ENCODE measurements at regions not wholly inside any gene's neighbourhood (a gene's known extent, or its start where the extent isn't known, plus 50 kb on each side); places are given as distances from the start of the nearest gene placed in this dataset.
A peak's percentile ranks its signal among the peaks of the same experiment; 100 is the strongest.

DNA sequence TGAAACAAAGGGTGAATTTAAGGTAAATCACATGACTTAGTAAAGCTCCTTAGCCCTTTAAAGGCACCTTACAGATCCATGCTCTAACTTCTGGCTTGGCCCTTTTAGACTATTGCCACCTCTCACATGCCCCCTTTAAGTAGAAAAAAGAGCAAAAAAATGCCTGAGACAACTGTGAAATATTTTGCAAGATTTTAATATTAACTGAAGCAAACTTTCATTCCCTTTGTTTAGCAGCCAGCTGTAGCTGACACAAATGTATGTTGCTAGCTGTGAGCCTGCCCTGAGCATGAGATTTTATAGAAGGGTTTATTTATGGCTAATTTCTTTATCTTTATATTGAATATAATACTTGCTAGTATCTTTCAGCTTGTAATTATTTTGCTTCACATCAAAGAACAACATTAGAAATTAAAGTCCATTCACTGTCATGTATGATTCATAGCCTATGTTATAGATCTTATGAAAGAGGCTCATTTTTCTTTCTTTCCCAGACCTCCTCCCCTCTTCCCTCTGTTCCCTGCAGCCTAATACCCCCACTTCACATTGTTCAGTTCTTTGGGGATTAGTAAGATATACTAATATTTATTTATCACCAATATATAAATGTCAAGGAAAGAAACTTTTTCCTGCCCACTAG lies 637.2 kb upstream of the ZEB2 start:
- Histone ChIP-seq H3K4me2 (ENCODE audit: extremely low read depth, insufficient read depth, low read length) (peak overlapping the region; percentile 41), H3K79me2 (ENCODE audit: control insufficient read depth, insufficient read depth, low read length) (no peaks in the 10 kb centered on the region), H3K27me3 (ENCODE audit: control insufficient read depth, insufficient read depth, low read length) (no peaks in the 10 kb centered on the region), H3K4me1 (ENCODE audit: control insufficient read depth, extremely low read depth, insufficient read depth, low read length) (peaks cover 14% of the 10 kb centered on the region), H2AFZ (ENCODE audit: low read length) (no peak overlapping the region), H3K9ac (ENCODE audit: insufficient read depth, low read length) (no peak overlapping the region), H3K9me3 (ENCODE audit: control insufficient read depth, insufficient read depth, low read depth, low read length) (no peaks in the 10 kb centered on the region), H3K36me3 (ENCODE audit: control insufficient read depth, insufficient read depth, low read length) (no peaks in the 10 kb centered on the region), H4K20me1 (ENCODE audit: control insufficient read depth, extremely low read depth, insufficient read depth, low read length) (no peaks in the 10 kb centered on the region), H3K27ac (ENCODE audit: insufficient read depth, low read length) (peak overlapping the region; percentile 58), H3K4me3 (replicated peaks in 1 of 4; ENCODE audit: control extremely low read depth in 1 of 4, insufficient read depth in 1 of 4, low read depth in 3 of 4, low read length in 4 of 4) (peak overlapping the region in 1 of 4 experiments; percentile 4)
- TF ChIP-seq EZH2 (IDR thresholded peaks at IDR 0.05; ENCODE audit: low read length, missing control alignments) (no peak), CTCF (conservative IDR thresholded peaks at IDR 0.05 in 1 of 2, IDR thresholded peaks at IDR 0.05 in 1 of 2; ENCODE audit: low read depth in 1 of 2, low read length in 2 of 2) (no peak)
- peak in 1 of 2 donors; percentile 39 for DNase-seq (ENCODE audit: low read depth in 2 of 2)

- Histone ChIP-seq H3K9me3 (ENCODE audit: control insufficient read depth, insufficient read depth, low read depth, low read length) (no peaks in the 10 kb centered on the region), H3K36me3 (ENCODE audit: control insufficient read depth, insufficient read depth, low read length) (no peaks in the 10 kb centered on the region), H3K27ac (ENCODE audit: insufficient read depth, low read length) (no peak overlapping the region), H3K4me3 (replicated peaks in 1 of 4; ENCODE audit: control extremely low read depth in 1 of 4, insufficient read depth in 1 of 4, low read depth in 3 of 4, low read length in 4 of 4) (no peak overlapping the region), H3K27me3 (ENCODE audit: control insufficient read depth, insufficient read depth, low read length) (no peaks in the 10 kb centered on the region), H4K20me1 (ENCODE audit: control insufficient read depth, extremely low read depth, insufficient read depth, low read length) (no peaks in the 10 kb centered on the region), H2AFZ (ENCODE audit: low read length) (no peak overlapping the region), H3K79me2 (ENCODE audit: control insufficient read depth, insufficient read depth, low read length) (no peaks in the 10 kb centered on the region), H3K4me1 (ENCODE audit: control insufficient read depth, extremely low read depth, insufficient read depth, low read length) (peaks cover 14% of the 10 kb centered on the region), H3K9ac (ENCODE audit: insufficient read depth, low read length) (no peak overlapping the region), H3K4me2 (ENCODE audit: extremely low read depth, insufficient read depth, low read length) (peak overlapping the region; percentile 19)
- no peak for TF ChIP-seq CTCF (conservative IDR thresholded peaks at IDR 0.05 in 1 of 2, IDR thresholded peaks at IDR 0.05 in 1 of 2; ENCODE audit: low read depth in 1 of 2, low read length in 2 of 2)
- TF ChIP-seq EZH2 (IDR thresholded peaks at IDR 0.05; ENCODE audit: low read length, missing control alignments): no peak
- DNase-seq (ENCODE audit: low read depth in 2 of 2): peak in 1 of 2 donors; percentile 17
Observed at GRCh38 chr2:145156199-145156598, 636.3 kb upstream of the ZEB2 start.

GRCh38 chr2:145155196-145155595 lies 635.3 kb upstream of the ZEB2 start:
- no peaks in the 10 kb centered on the region for H4K20me1 ChIP-seq (ENCODE audit: control insufficient read depth, extremely low read depth, insufficient read depth, low read length)
- TF ChIP-seq CTCF (conservative IDR thresholded peaks at IDR 0.05 in 1 of 2, IDR thresholded peaks at IDR 0.05 in 1 of 2; ENCODE audit: low read depth in 1 of 2, low read length in 2 of 2) (no peak), EZH2 (IDR thresholded peaks at IDR 0.05; ENCODE audit: low read length, missing control alignments) (no peak)
- no peak overlapping the region for H2AFZ ChIP-seq (ENCODE audit: low read length)
- H3K27me3 ChIP-seq (ENCODE audit: control insufficient read depth, insufficient read depth, low read length): no peaks in the 10 kb centered on the region
- no peaks in the 10 kb centered on the region for H3K79me2 ChIP-seq (ENCODE audit: control insufficient read depth, insufficient read depth, low read length)
- H3K27ac ChIP-seq (ENCODE audit: insufficient read depth, low read length): no peak overlapping the region
- no peak overlapping the region for H3K4me3 ChIP-seq (replicated peaks in 1 of 4; ENCODE audit: control extremely low read depth in 1 of 4, insufficient read depth in 1 of 4, low read depth in 3 of 4, low read length in 4 of 4)
- DNase-seq (ENCODE audit: low read depth in 2 of 2): peak in 1 of 2 donors; percentile 18
- no peaks in the 10 kb centered on the region for H3K36me3 ChIP-seq (ENCODE audit: control insufficient read depth, insufficient read depth, low read length)
- no peaks in the 10 kb centered on the region for H3K9me3 ChIP-seq (ENCODE audit: control insufficient read depth, insufficient read depth, low read depth, low read length)
- H3K4me1 ChIP-seq (ENCODE audit: control insufficient read depth, extremely low read depth, insufficient read depth, low read length): peaks cover 14% of the 10 kb centered on the region
- H3K9ac ChIP-seq (ENCODE audit: insufficient read depth, low read length): no peak overlapping the region
- no peak overlapping the region for H3K4me2 ChIP-seq (ENCODE audit: extremely low read depth, insufficient read depth, low read length)

Measured in fibroblast of lung (primary cell).